ENCODE measurements at regions not wholly inside any gene's neighbourhood (a gene's known extent, or its start where the extent isn't known, plus 50 kb on each side); places are given as distances from the start of the nearest gene placed in this dataset.

DNA sequence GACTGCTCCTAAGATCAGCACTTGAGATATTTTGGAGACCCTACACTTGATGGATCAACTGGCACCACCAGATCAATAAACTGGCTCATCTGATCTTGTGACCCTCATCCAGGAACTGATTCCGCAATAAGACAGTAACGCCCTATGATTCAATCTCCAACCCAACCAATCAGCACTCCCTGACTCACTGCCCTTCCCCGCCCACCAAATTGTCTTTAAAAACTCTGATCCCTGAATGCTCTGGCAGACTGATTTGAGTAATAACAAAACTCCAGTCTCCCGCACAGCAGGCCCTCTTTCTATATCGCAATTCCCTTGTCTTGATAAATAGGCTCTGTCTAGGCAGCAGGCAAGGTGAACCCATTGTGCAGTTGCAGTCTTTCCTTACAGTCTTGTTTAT lies 677.0 kb downstream of the LRRC70 start:
- TF ChIP-seq CTCF (IDR thresholded peaks at IDR 0.05) = no peak
- no peak for TF ChIP-seq POLR2A (IDR thresholded peaks at IDR 0.05)
